Fibroblast of villous mesenchyme (primary cell): ENCODE measurements at regions not wholly inside any gene's neighbourhood (a gene's known extent, or its start where the extent isn't known, plus 50 kb on each side); places are given as distances from the start of the nearest gene placed in this dataset.

Experiments
- DNase-seq: peaks from one replicate; pipeline ENCODE4 v3.0.0-alpha.2; 2010; ENCODE audit warnings: low read depth
- H3K4me3 ChIP-seq: 2 replicates; pipeline ENCODE4 v1.5.1; 2011; ENCODE audit warnings: low read depth, mild to moderate bottlenecking, low read length
- TF ChIP-seq, protein P1 (sequence below): IDR thresholded peaks from 2 replicates; pipeline ENCODE4 v1.5.1; 2012; ENCODE audit warnings: low read depth, mild to moderate bottlenecking, low read length; ENCODE audit not compliant: insufficient read depth

DNA sequence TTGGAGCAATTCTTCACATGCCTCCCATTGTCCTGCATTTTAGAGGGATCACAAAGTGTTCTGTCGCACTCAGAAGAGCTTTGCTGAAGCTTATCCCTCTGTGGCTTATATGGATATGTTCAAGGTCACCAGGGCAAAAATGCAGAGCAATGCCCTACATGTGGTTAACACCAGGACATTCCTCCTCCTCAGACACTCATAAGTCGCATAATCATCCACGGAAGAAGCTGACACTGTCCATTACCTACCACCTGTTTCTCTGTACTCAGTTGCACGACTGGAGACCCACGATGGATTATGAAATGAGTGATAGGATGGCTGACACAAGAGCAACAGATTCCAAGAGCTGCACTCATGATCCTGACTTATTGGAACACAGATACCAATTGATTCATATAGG is 68.7 kb upstream of the PRDX4 start:
- TF ChIP-seq, protein P1, sequence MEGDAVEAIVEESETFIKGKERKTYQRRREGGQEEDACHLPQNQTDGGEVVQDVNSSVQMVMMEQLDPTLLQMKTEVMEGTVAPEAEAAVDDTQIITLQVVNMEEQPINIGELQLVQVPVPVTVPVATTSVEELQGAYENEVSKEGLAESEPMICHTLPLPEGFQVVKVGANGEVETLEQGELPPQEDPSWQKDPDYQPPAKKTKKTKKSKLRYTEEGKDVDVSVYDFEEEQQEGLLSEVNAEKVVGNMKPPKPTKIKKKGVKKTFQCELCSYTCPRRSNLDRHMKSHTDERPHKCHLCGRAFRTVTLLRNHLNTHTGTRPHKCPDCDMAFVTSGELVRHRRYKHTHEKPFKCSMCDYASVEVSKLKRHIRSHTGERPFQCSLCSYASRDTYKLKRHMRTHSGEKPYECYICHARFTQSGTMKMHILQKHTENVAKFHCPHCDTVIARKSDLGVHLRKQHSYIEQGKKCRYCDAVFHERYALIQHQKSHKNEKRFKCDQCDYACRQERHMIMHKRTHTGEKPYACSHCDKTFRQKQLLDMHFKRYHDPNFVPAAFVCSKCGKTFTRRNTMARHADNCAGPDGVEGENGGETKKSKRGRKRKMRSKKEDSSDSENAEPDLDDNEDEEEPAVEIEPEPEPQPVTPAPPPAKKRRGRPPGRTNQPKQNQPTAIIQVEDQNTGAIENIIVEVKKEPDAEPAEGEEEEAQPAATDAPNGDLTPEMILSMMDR = no peak
- no peak overlapping the region for H3K4me3 ChIP-seq
- DNase-seq = no peak

- H3K4me3 ChIP-seq = no peak overlapping the region
- no peak for DNase-seq
- TF ChIP-seq, protein P1 = no peak
Measured at GRCh38 chrX:23603501-23603900, 63.8 kb upstream of the PRDX4 start.

GRCh38 chrX:23610495-23610894 is 56.8 kb upstream of the PRDX4 start:
- DNase-seq = no peak
- no peak overlapping the region for H3K4me3 ChIP-seq
- TF ChIP-seq, protein P1 = no peak

DNA sequence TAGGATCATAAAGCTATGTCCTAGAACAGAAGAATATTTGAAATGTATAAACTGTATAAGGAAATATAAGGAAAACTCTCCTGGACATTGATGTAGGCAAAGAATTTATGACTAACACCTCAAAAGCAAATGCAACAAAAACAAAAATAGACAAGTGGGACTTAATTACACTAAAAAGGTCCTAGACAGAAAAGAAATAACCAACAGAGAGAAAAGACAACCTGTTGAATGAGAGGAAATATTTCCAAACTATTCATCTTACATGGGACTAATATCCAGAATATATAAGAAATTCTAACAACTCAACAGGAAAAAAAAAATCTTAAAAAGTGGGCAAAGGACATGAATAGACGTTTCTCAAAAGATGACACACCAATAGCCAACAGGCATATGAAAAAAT is 54.4 kb upstream of the PRDX4 start:
- no peak for DNase-seq
- TF ChIP-seq, protein P1 = no peak
- H3K4me3 ChIP-seq = no peak overlapping the region

GRCh38 chrX:23616361-23616760 is 50.9 kb upstream of the PRDX4 start:
- peak; percentile 23 for DNase-seq
- TF ChIP-seq, protein P1 = peak; percentile 53
- H3K4me3 ChIP-seq = no peak overlapping the region
